SK-N-SH (cell line): ENCODE measurements at regions not wholly inside any gene's neighbourhood (a gene's known extent, or its start where the extent isn't known, plus 50 kb on each side); places are given as distances from the start of the nearest gene placed in this dataset.

Source experiments
- CTCF ChIP-seq: fragments of 200-600 bp; sonication (generic); IDR thresholded peaks from 2 replicates; pipeline ENCODE4 v1.6.1; 2017; ENCODE audit warnings: antibody characterized with exemption, mild to moderate bottlenecking, moderate library complexity
- JUND ChIP-seq: IDR thresholded peaks from 2 replicates; pipeline ENCODE4 v1.4.0; 2012
- MAX ChIP-seq: IDR thresholded peaks from 2 replicates; pipeline ENCODE4 v1.4.0; 2012; ENCODE audit warnings: low read depth
- NRF1 ChIP-seq: IDR thresholded peaks from 2 replicates; pipeline ENCODE4 v1.6.1; 2012; ENCODE audit warnings: low read depth, mild to moderate bottlenecking, low read length
- PBX3 ChIP-seq: IDR thresholded peaks from 2 replicates; pipeline ENCODE4; 2012
- TF ChIP-seq, protein P1 (sequence below): IDR thresholded peaks from 2 replicates; pipeline ENCODE4 v1.4.0; 2012; ENCODE audit warnings: low read depth, borderline replicate concordance
- TF ChIP-seq, protein P2 (sequence below): IDR thresholded peaks from 2 replicates; pipeline ENCODE4 v1.6.1; 2012; ENCODE audit warnings: mild to moderate bottlenecking, low read depth, low read length, moderate library complexity

DNA sequence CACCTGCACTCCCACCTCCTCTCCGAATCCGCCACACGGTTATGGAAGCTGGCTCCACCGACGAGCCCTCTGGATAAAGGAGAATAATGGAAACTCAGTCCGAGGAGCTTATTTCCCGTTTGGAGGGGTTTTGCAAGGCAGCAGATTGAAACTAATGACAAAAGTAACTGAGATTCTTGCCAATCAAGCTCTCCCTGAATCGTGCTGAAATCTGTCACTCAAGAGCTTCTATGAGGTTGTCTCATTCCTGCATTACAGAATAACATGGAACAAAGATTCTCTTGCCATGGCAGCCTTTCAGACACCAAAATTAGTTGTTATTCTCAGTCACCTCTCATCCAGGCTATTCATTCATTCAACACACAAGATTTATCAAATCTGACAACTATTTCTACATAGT is 405.9 kb downstream of the SOX9 start:
- TF ChIP-seq, protein P1, sequence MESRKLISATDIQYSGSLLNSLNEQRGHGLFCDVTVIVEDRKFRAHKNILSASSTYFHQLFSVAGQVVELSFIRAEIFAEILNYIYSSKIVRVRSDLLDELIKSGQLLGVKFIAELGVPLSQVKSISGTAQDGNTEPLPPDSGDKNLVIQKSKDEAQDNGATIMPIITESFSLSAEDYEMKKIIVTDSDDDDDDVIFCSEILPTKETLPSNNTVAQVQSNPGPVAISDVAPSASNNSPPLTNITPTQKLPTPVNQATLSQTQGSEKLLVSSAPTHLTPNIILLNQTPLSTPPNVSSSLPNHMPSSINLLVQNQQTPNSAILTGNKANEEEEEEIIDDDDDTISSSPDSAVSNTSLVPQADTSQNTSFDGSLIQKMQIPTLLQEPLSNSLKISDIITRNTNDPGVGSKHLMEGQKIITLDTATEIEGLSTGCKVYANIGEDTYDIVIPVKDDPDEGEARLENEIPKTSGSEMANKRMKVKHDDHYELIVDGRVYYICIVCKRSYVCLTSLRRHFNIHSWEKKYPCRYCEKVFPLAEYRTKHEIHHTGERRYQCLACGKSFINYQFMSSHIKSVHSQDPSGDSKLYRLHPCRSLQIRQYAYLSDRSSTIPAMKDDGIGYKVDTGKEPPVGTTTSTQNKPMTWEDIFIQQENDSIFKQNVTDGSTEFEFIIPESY, result no peak
- no peak for TF ChIP-seq CTCF
- no peak for TF ChIP-seq PBX3
- TF ChIP-seq, protein P2, sequence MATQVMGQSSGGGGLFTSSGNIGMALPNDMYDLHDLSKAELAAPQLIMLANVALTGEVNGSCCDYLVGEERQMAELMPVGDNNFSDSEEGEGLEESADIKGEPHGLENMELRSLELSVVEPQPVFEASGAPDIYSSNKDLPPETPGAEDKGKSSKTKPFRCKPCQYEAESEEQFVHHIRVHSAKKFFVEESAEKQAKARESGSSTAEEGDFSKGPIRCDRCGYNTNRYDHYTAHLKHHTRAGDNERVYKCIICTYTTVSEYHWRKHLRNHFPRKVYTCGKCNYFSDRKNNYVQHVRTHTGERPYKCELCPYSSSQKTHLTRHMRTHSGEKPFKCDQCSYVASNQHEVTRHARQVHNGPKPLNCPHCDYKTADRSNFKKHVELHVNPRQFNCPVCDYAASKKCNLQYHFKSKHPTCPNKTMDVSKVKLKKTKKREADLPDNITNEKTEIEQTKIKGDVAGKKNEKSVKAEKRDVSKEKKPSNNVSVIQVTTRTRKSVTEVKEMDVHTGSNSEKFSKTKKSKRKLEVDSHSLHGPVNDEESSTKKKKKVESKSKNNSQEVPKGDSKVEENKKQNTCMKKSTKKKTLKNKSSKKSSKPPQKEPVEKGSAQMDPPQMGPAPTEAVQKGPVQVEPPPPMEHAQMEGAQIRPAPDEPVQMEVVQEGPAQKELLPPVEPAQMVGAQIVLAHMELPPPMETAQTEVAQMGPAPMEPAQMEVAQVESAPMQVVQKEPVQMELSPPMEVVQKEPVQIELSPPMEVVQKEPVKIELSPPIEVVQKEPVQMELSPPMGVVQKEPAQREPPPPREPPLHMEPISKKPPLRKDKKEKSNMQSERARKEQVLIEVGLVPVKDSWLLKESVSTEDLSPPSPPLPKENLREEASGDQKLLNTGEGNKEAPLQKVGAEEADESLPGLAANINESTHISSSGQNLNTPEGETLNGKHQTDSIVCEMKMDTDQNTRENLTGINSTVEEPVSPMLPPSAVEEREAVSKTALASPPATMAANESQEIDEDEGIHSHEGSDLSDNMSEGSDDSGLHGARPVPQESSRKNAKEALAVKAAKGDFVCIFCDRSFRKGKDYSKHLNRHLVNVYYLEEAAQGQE, result no peak
- TF ChIP-seq JUND, result no peak
- no peak for TF ChIP-seq NRF1
- no peak for TF ChIP-seq MAX
